Liver (tissue), 8 donors: ENCODE measurements at regions not wholly inside any gene's neighbourhood (a gene's known extent, or its start where the extent isn't known, plus 50 kb on each side); places are given as distances from the start of the nearest gene placed in this dataset.

ENCODE experiments used
- DNase-seq: peaks from one replicate; pipeline ENCODE4 v3.0.0-alpha.2; 2017; ENCODE audit warnings: low spot score
- H3K27ac ChIP-seq, 2 donors: one replicate each; pipeline ENCODE4 v1.7.0; 2013; ENCODE audit warnings: inconsistent platforms in 2 of 2, low read length in 2 of 2, control low read depth in 1 of 2, low read depth in 1 of 2, mild to moderate bottlenecking in 1 of 2
- H3K27me3 ChIP-seq, 4 donors: one replicate each; pipeline versions ENCODE4 v1.6.1 to v1.7.0; 2013; ENCODE audit warnings: low read length in 3 of 4, inconsistent platforms in 1 of 4, mild to moderate bottlenecking in 1 of 4, moderate library complexity in 1 of 4; ENCODE audit not compliant: control insufficient read depth in 4 of 4, insufficient read depth in 4 of 4
- H3K36me3 ChIP-seq, 4 donors: one replicate each; pipeline versions ENCODE4 v1.6.1 to v1.7.0; 2013; ENCODE audit warnings: low read length in 3 of 4, mild to moderate bottlenecking in 3 of 4, low read depth in 1 of 4, moderate library complexity in 1 of 4; ENCODE audit not compliant: control insufficient read depth in 4 of 4, insufficient read depth in 3 of 4
- H3K4me1 ChIP-seq, 4 donors: one replicate each; pipeline versions ENCODE4 v1.6.1 to v1.7.0; 2013; ENCODE audit warnings: low read length in 3 of 4, mild to moderate bottlenecking in 3 of 4, moderate library complexity in 1 of 4; ENCODE audit not compliant: control insufficient read depth in 4 of 4, insufficient read depth in 4 of 4
- H3K4me3 ChIP-seq, 3 donors: one replicate each; pipeline versions ENCODE4 v1.6.1 to v1.7.0; 2013; ENCODE audit warnings: low read length in 3 of 3, control low read depth in 1 of 3, low read depth in 1 of 3, mild to moderate bottlenecking in 1 of 3
- H3K9ac ChIP-seq, 2 donors: one replicate each; pipeline ENCODE4 v1.7.0; 2013; ENCODE audit warnings: low read length in 2 of 2, mild to moderate bottlenecking in 2 of 2, moderate library complexity in 2 of 2, control low read depth in 1 of 2, low read depth in 1 of 2
- H3K9me3 ChIP-seq, 4 donors: one replicate each; pipeline versions ENCODE4 v1.6.1 to v1.7.0; 2013; ENCODE audit warnings: low read length in 3 of 4; ENCODE audit not compliant: control insufficient read depth in 4 of 4
- CTCF ChIP-seq: fragments of 150-350 bp; IDR thresholded peaks from 2 replicates; pipeline ENCODE4 v1.5.1; 2017; ENCODE audit warnings: improper control_type of control experiment, low read depth, low read length; ENCODE audit not compliant: missing input control
- EGR1 ChIP-seq, 2 donors: IDR thresholded peaks; 2 replicates each; pipeline ENCODE4 v1.6.1; 2016 to 2018; ENCODE audit warnings: antibody characterized with exemption in 2 of 2, low read depth in 2 of 2
- FOXA1 ChIP-seq: IDR thresholded peaks from 2 replicates; pipeline ENCODE4 v1.6.1; 2016; ENCODE audit warnings: antibody characterized with exemption
- GABPA ChIP-seq, 2 donors: IDR thresholded peaks in 1 of 2; conservative IDR thresholded peaks in 1 of 2; 2 replicates each; pipeline ENCODE4 v1.6.1; 2016; ENCODE audit warnings: antibody characterized with exemption in 2 of 2, mild to moderate bottlenecking in 1 of 2, moderate library complexity in 1 of 2
- HNF4A ChIP-seq, 2 donors: conservative IDR thresholded peaks; 2 replicates each; pipeline ENCODE4 v1.6.1; 2016; ENCODE audit warnings: antibody characterized with exemption in 2 of 2, mild to moderate bottlenecking in 2 of 2
- JUND ChIP-seq, 2 donors: IDR thresholded peaks; 2 replicates each; pipeline ENCODE4 v1.6.1; 2016; ENCODE audit warnings: antibody characterized with exemption in 2 of 2
- MAX ChIP-seq: IDR thresholded peaks from 2 replicates; pipeline ENCODE4 v1.6.1; 2016; ENCODE audit warnings: antibody characterized with exemption
- NR2F2 ChIP-seq: IDR thresholded peaks from 2 replicates; pipeline ENCODE4 v1.6.1; 2016; ENCODE audit warnings: antibody characterized with exemption
- RAD21 ChIP-seq, 2 donors: IDR thresholded peaks; 2 replicates each; pipeline ENCODE4 v1.6.1; 2016; ENCODE audit warnings: antibody characterized with exemption in 2 of 2, mild to moderate bottlenecking in 2 of 2
- RXRA ChIP-seq, 2 donors: IDR thresholded peaks; 2 replicates each; pipeline ENCODE4 v1.6.1; 2017 to 2018; ENCODE audit warnings: antibody characterized with exemption in 2 of 2, mild to moderate bottlenecking in 1 of 2
- SP1 ChIP-seq: IDR thresholded peaks from 2 replicates; pipeline ENCODE4 v1.6.1; 2018; ENCODE audit warnings: antibody characterized with exemption, mild to moderate bottlenecking
- TAF1 ChIP-seq: conservative IDR thresholded peaks from 2 replicates; pipeline ENCODE4 v1.6.1; 2016; ENCODE audit warnings: antibody characterized with exemption, mild to moderate bottlenecking
- YY1 ChIP-seq: IDR thresholded peaks from 2 replicates; pipeline ENCODE4 v1.6.1; 2016; ENCODE audit warnings: antibody characterized with exemption, mild to moderate bottlenecking
- WGBS: extraction: QIAGEN DNeasy Blood & Tissue Kit; methylation state at CpG from one replicate; pipeline ENCODE4 v1.1.7; 2013; 5-methylcytosine and 5-hydroxymethylcytosine counted together
- TF ChIP-seq, protein P1 (sequence below): IDR thresholded peaks from 2 replicates; pipeline ENCODE4 v1.6.1; 2016; ENCODE audit warnings: antibody characterized with exemption
- TF ChIP-seq, protein P2 (sequence below): IDR thresholded peaks from 2 replicates; pipeline ENCODE4 v1.6.1; 2016; ENCODE audit warnings: antibody characterized with exemption
- TF ChIP-seq, protein P3 (sequence below): IDR thresholded peaks from 2 replicates; pipeline ENCODE4 v1.6.1; 2016; ENCODE audit warnings: antibody characterized with exemption, mild to moderate bottlenecking
- donor health status: healthy.
- donor health status: healthy.
- donor health status: healthy.
- donor health status: healthy.
- donor health status: healthy.

DNA sequence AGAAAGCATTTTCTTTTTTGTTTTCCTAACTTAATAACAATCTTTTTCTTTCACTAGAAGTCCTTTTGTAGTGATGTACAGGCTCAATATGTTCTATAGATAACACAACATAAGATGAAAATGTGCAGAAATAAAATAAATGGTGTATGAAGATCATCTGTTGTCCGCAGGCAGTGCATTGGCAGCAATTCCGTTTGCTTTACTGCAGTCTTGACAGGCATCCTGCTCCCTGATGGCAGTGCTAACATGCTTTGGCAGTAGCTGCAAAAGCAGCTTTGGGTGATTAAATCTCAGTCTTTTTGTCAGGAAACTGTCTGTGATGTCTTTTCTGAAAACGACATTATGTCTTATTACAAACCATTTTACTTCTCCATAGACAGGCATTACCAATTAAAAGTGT, 131.4 kb downstream of the TRAM1L1 start (continued):
- TF ChIP-seq CTCF (no peak), NR2F2 (no peak), EGR1 (IDR thresholded peaks at IDR 0.05; ENCODE audit: low read depth in 2 of 2) (no peak), YY1 (no peak), SP1 (no peak)
- TF ChIP-seq, protein P1, sequence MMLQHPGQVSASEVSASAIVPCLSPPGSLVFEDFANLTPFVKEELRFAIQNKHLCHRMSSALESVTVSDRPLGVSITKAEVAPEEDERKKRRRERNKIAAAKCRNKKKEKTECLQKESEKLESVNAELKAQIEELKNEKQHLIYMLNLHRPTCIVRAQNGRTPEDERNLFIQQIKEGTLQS, result no peak

- Histone ChIP-seq H3K27me3 (peaks cover 0 to 4% (median 0%) of the 10 kb centered on the region in 4 donors), H3K9ac (no peak overlapping the region), H3K4me1 (no peaks in the 10 kb centered on the region), H3K36me3 (no peaks in the 10 kb centered on the region), H3K9me3 (peaks cover 0 to 11% (median 0%) of the 10 kb centered on the region in 4 donors), H3K4me3 (no peak overlapping the region), H3K27ac (no peak overlapping the region)
- 63% methylated on average over 5 of the region's 5 CpGs for WGBS
- DNase-seq, result no peak
- TF ChIP-seq RXRA (IDR thresholded peaks at IDR 0.05), result no peak
- TF ChIP-seq TAF1, result no peak
- TF ChIP-seq SP1, result no peak
- no peak for TF ChIP-seq EGR1 (IDR thresholded peaks at IDR 0.05; ENCODE audit: low read depth in 2 of 2)
- no peak for TF ChIP-seq MAX
- TF ChIP-seq GABPA (IDR thresholded peaks at IDR 0.05 in 1 of 2, conservative IDR thresholded peaks at IDR 0.05 in 1 of 2), result no peak
- TF ChIP-seq JUND (IDR thresholded peaks at IDR 0.05), result no peak
- TF ChIP-seq YY1, result no peak
- TF ChIP-seq, protein P2, sequence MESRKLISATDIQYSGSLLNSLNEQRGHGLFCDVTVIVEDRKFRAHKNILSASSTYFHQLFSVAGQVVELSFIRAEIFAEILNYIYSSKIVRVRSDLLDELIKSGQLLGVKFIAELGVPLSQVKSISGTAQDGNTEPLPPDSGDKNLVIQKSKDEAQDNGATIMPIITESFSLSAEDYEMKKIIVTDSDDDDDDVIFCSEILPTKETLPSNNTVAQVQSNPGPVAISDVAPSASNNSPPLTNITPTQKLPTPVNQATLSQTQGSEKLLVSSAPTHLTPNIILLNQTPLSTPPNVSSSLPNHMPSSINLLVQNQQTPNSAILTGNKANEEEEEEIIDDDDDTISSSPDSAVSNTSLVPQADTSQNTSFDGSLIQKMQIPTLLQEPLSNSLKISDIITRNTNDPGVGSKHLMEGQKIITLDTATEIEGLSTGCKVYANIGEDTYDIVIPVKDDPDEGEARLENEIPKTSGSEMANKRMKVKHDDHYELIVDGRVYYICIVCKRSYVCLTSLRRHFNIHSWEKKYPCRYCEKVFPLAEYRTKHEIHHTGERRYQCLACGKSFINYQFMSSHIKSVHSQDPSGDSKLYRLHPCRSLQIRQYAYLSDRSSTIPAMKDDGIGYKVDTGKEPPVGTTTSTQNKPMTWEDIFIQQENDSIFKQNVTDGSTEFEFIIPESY, result no peak
- TF ChIP-seq RAD21 (IDR thresholded peaks at IDR 0.05), result no peak
- TF ChIP-seq, protein P3, sequence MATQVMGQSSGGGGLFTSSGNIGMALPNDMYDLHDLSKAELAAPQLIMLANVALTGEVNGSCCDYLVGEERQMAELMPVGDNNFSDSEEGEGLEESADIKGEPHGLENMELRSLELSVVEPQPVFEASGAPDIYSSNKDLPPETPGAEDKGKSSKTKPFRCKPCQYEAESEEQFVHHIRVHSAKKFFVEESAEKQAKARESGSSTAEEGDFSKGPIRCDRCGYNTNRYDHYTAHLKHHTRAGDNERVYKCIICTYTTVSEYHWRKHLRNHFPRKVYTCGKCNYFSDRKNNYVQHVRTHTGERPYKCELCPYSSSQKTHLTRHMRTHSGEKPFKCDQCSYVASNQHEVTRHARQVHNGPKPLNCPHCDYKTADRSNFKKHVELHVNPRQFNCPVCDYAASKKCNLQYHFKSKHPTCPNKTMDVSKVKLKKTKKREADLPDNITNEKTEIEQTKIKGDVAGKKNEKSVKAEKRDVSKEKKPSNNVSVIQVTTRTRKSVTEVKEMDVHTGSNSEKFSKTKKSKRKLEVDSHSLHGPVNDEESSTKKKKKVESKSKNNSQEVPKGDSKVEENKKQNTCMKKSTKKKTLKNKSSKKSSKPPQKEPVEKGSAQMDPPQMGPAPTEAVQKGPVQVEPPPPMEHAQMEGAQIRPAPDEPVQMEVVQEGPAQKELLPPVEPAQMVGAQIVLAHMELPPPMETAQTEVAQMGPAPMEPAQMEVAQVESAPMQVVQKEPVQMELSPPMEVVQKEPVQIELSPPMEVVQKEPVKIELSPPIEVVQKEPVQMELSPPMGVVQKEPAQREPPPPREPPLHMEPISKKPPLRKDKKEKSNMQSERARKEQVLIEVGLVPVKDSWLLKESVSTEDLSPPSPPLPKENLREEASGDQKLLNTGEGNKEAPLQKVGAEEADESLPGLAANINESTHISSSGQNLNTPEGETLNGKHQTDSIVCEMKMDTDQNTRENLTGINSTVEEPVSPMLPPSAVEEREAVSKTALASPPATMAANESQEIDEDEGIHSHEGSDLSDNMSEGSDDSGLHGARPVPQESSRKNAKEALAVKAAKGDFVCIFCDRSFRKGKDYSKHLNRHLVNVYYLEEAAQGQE, result no peak
- TF ChIP-seq FOXA1, result no peak
- TF ChIP-seq NR2F2, result no peak
- no peak for TF ChIP-seq CTCF
- TF ChIP-seq HNF4A (conservative IDR thresholded peaks at IDR 0.05), result no peak
Observed at GRCh38 chr4:116952530-116953136, 132.7 kb downstream of the TRAM1L1 start.
